ENCODE measurements at regions not wholly inside any gene's neighbourhood (a gene's known extent, or its start where the extent isn't known, plus 50 kb on each side); places are given as distances from the start of the nearest gene placed in this dataset.
A peak's percentile ranks its signal among the peaks of the same experiment; 100 is the strongest.

GRCh38 chr12:111175396-111176094 is 193.3 kb downstream of the PHETA1 start:
- H3K79me2 ChIP-seq (ENCODE audit: insufficient read depth, low read length) = no peaks in the 10 kb centered on the region
- no peak overlapping the region for H3K4me2 ChIP-seq (ENCODE audit: insufficient read depth, low read length)
- no peaks in the 10 kb centered on the region for H3K4me1 ChIP-seq (ENCODE audit: insufficient read depth, low read length)
- no peaks in the 10 kb centered on the region for H4K20me1 ChIP-seq (ENCODE audit: insufficient read depth, low read length)
- no peak overlapping the region for H3K27ac ChIP-seq (ENCODE audit: low read depth, low read length)
- no peaks in the 10 kb centered on the region for H3K36me3 ChIP-seq (ENCODE audit: insufficient read depth, low read length)
- no peak overlapping the region for H2AFZ ChIP-seq (ENCODE audit: low read length)
- H3K27me3 ChIP-seq (ENCODE audit: insufficient read depth, low read length) = peaks cover 11% of the 10 kb centered on the region
- H3K9me3 ChIP-seq (ENCODE audit: low read depth, low read length) = no peaks in the 10 kb centered on the region
- no peak overlapping the region for H3K4me3 ChIP-seq (ENCODE audit: insufficient read depth, low read length)
- no peak for DNase-seq (ENCODE audit: insufficient read length, low spot score, missing footprints)
- TF ChIP-seq CTCF (IDR thresholded peaks at IDR 0.05; ENCODE audit: extremely low read depth, low read depth, low read length) = no peak

- H3K36me3 ChIP-seq (ENCODE audit: insufficient read depth, low read length) = no peaks in the 10 kb centered on the region
- H3K4me2 ChIP-seq (ENCODE audit: insufficient read depth, low read length) = no peak overlapping the region
- H3K79me2 ChIP-seq (ENCODE audit: insufficient read depth, low read length) = no peaks in the 10 kb centered on the region
- H4K20me1 ChIP-seq (ENCODE audit: insufficient read depth, low read length) = no peaks in the 10 kb centered on the region
- TF ChIP-seq CTCF (IDR thresholded peaks at IDR 0.05; ENCODE audit: extremely low read depth, low read depth, low read length) = no peak
- H3K9me3 ChIP-seq (ENCODE audit: low read depth, low read length) = no peaks in the 10 kb centered on the region
- H3K4me3 ChIP-seq (ENCODE audit: insufficient read depth, low read length) = no peak overlapping the region
- DNase-seq (ENCODE audit: insufficient read length, low spot score, missing footprints) = no peak
- peaks cover 11% of the 10 kb centered on the region for H3K27me3 ChIP-seq (ENCODE audit: insufficient read depth, low read length)
- H3K27ac ChIP-seq (ENCODE audit: low read depth, low read length) = no peak overlapping the region
- H2AFZ ChIP-seq (ENCODE audit: low read length) = no peak overlapping the region
- no peaks in the 10 kb centered on the region for H3K4me1 ChIP-seq (ENCODE audit: insufficient read depth, low read length)
Measured at GRCh38 chr12:111174961-111175345, 193.9 kb downstream of the PHETA1 start.

- Histone ChIP-seq H3K4me3 (ENCODE audit: insufficient read depth, low read length) (no peak overlapping the region), H3K4me1 (ENCODE audit: insufficient read depth, low read length) (no peaks in the 10 kb centered on the region), H3K27ac (ENCODE audit: low read depth, low read length) (no peak overlapping the region), H3K9me3 (ENCODE audit: low read depth, low read length) (no peaks in the 10 kb centered on the region), H3K4me2 (ENCODE audit: insufficient read depth, low read length) (no peak overlapping the region), H3K79me2 (ENCODE audit: insufficient read depth, low read length) (no peaks in the 10 kb centered on the region), H3K27me3 (ENCODE audit: insufficient read depth, low read length) (peaks cover 11% of the 10 kb centered on the region), H3K36me3 (ENCODE audit: insufficient read depth, low read length) (no peaks in the 10 kb centered on the region), H4K20me1 (ENCODE audit: insufficient read depth, low read length) (no peaks in the 10 kb centered on the region), H2AFZ (ENCODE audit: low read length) (no peak overlapping the region)
- DNase-seq (ENCODE audit: insufficient read length, low spot score, missing footprints) = no peak
- TF ChIP-seq CTCF (IDR thresholded peaks at IDR 0.05; ENCODE audit: extremely low read depth, low read depth, low read length) = peak; percentile 7
Measured at GRCh38 chr12:111174251-111174960, 194.5 kb downstream of the PHETA1 start.

- no peaks in the 10 kb centered on the region for H3K4me1 ChIP-seq (ENCODE audit: insufficient read depth, low read length)
- H2AFZ ChIP-seq (ENCODE audit: low read length) = no peak overlapping the region
- H3K27me3 ChIP-seq (ENCODE audit: insufficient read depth, low read length) = peaks cover 11% of the 10 kb centered on the region
- H3K27ac ChIP-seq (ENCODE audit: low read depth, low read length) = no peak overlapping the region
- H3K4me3 ChIP-seq (ENCODE audit: insufficient read depth, low read length) = no peak overlapping the region
- H4K20me1 ChIP-seq (ENCODE audit: insufficient read depth, low read length) = no peaks in the 10 kb centered on the region
- no peaks in the 10 kb centered on the region for H3K9me3 ChIP-seq (ENCODE audit: low read depth, low read length)
- DNase-seq (ENCODE audit: insufficient read length, low spot score, missing footprints) = no peak
- H3K36me3 ChIP-seq (ENCODE audit: insufficient read depth, low read length) = no peaks in the 10 kb centered on the region
- TF ChIP-seq CTCF (IDR thresholded peaks at IDR 0.05; ENCODE audit: extremely low read depth, low read depth, low read length) = no peak
- no peak overlapping the region for H3K4me2 ChIP-seq (ENCODE audit: insufficient read depth, low read length)
- no peaks in the 10 kb centered on the region for H3K79me2 ChIP-seq (ENCODE audit: insufficient read depth, low read length)
Measured at GRCh38 chr12:111173836-111174235, 195.1 kb downstream of the PHETA1 start.
